ENCODE measurements at regions not wholly inside any gene's neighbourhood (a gene's known extent, or its start where the extent isn't known, plus 50 kb on each side); places are given as distances from the start of the nearest gene placed in this dataset.

DNA sequence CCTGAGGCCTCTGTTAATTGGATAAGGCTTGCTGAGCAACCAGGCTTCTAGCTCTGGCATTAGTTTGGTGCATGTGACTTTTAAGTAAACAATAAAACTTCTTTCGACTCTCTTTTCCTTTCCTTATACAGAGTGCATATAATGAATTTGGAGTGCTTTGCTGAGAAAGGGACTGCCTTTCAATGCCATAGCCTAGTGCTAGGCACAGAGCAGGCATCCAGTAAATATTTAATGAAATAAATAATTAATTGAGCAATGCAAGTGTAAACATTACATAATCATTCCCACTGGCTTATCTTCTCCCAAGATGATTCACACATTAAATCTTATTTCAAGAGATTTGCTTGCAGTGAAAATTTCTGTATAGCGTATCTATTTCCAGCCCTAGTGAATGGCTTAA, 74.1 kb downstream of the NMUR2 start:
- TF ChIP-seq, protein P1, sequence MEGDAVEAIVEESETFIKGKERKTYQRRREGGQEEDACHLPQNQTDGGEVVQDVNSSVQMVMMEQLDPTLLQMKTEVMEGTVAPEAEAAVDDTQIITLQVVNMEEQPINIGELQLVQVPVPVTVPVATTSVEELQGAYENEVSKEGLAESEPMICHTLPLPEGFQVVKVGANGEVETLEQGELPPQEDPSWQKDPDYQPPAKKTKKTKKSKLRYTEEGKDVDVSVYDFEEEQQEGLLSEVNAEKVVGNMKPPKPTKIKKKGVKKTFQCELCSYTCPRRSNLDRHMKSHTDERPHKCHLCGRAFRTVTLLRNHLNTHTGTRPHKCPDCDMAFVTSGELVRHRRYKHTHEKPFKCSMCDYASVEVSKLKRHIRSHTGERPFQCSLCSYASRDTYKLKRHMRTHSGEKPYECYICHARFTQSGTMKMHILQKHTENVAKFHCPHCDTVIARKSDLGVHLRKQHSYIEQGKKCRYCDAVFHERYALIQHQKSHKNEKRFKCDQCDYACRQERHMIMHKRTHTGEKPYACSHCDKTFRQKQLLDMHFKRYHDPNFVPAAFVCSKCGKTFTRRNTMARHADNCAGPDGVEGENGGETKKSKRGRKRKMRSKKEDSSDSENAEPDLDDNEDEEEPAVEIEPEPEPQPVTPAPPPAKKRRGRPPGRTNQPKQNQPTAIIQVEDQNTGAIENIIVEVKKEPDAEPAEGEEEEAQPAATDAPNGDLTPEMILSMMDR (IDR thresholded peaks at IDR 0.05; ENCODE audit: low read depth, low read length), result no peak
- TF ChIP-seq EZH2phosphoT487 (IDR thresholded peaks at IDR 0.05; ENCODE audit: low read depth), result no peak

All from OCI-LY3 (cell line).